ENCODE measurements at regions not wholly inside any gene's neighbourhood (a gene's known extent, or its start where the extent isn't known, plus 50 kb on each side); places are given as distances from the start of the nearest gene placed in this dataset.

- intact Hi-C loops (cut with micrococcal nuclease; ENCODE audit: unreplicated experiment): no loop called here
- Histone ChIP-seq H2AFZ (no peak overlapping the region), H3K27me3 (ENCODE audit: insufficient read depth, low read depth) (peaks cover 58% of the 10 kb centered on the region), H3K9me3 (ENCODE audit: insufficient read depth, low read depth) (peaks cover 7% of the 10 kb centered on the region), H3K4me1 (replicated peaks; ENCODE audit: insufficient read depth) (no peaks in the 10 kb centered on the region), H3K79me2 (ENCODE audit: low read depth) (no peaks in the 10 kb centered on the region), H3K4me3 (no peak overlapping the region), H3K27ac (no peak overlapping the region), H3K36me3 (ENCODE audit: low read depth) (no peaks in the 10 kb centered on the region), H3K4me2 (no peak overlapping the region), H3K9me2 (ENCODE audit: insufficient read depth) (no peaks in the 10 kb centered on the region), H4K20me1 (ENCODE audit: insufficient read depth) (no peaks in the 10 kb centered on the region; the same call in 1 of the 2 replicates), H3F3A (ENCODE audit: insufficient read depth, low read depth) (peaks cover 10% of the 10 kb centered on the region; the same call in 1 of the 2 replicates)
- POLR2A ChIA-PET (ENCODE audit: unreplicated experiment): no interaction called here
- CTCF ChIA-PET: no interaction called here
- TF ChIP-seq EZH2 (IDR thresholded peaks at IDR 0.05; ENCODE audit: low read depth) (no peak), CTCF (conservative IDR thresholded peaks at IDR 0.05) (no peak)
- no TSS peak for BruUV-seq (replicated peaks)
- no peak for DNase-seq
These were observed 241.5 kb upstream of the MYT1L start for GRCh38 chr2:2572393-2573204.

GRCh38 chr2:2571301-2572150, 240.5 kb upstream of the MYT1L start:
- Histone ChIP-seq H3K4me1 (replicated peaks; ENCODE audit: insufficient read depth) (no peaks in the 10 kb centered on the region), H3K27me3 (ENCODE audit: insufficient read depth, low read depth) (peaks cover 59% of the 10 kb centered on the region), H2AFZ (no peak overlapping the region), H4K20me1 (ENCODE audit: insufficient read depth) (no peaks in the 10 kb centered on the region; the same call in 1 of the 2 replicates), H3K4me2 (no peak overlapping the region), H3F3A (ENCODE audit: insufficient read depth, low read depth) (peaks cover 10% of the 10 kb centered on the region; the same call in 1 of the 2 replicates), H3K79me2 (ENCODE audit: low read depth) (no peaks in the 10 kb centered on the region), H3K27ac (no peak overlapping the region), H3K9me3 (ENCODE audit: insufficient read depth, low read depth) (peaks cover 7% of the 10 kb centered on the region), H3K4me3 (no peak overlapping the region), H3K9me2 (ENCODE audit: insufficient read depth) (no peaks in the 10 kb centered on the region), H3K36me3 (ENCODE audit: low read depth) (no peaks in the 10 kb centered on the region)
- intact Hi-C loops (cut with micrococcal nuclease; ENCODE audit: unreplicated experiment): no loop called here
- ChIA-PET CTCF (no interaction called here), POLR2A (ENCODE audit: unreplicated experiment) (no interaction called here)
- no peak for DNase-seq
- no TSS peak for BruUV-seq (replicated peaks)
- TF ChIP-seq EZH2 (IDR thresholded peaks at IDR 0.05; ENCODE audit: low read depth) (no peak), CTCF (conservative IDR thresholded peaks at IDR 0.05) (no peak)

GRCh38 chr2:2570871-2571270, 239.8 kb upstream of the MYT1L start:
- H3K4me2 ChIP-seq: no peak overlapping the region
- peaks cover 60% of the 10 kb centered on the region for H3K27me3 ChIP-seq (ENCODE audit: insufficient read depth, low read depth)
- intact Hi-C loops (cut with micrococcal nuclease; ENCODE audit: unreplicated experiment): no loop called here
- ChIA-PET CTCF (no interaction called here), POLR2A (ENCODE audit: unreplicated experiment) (no interaction called here)
- H4K20me1 ChIP-seq (ENCODE audit: insufficient read depth): no peaks in the 10 kb centered on the region; the same call in 1 of the 2 replicates
- no peak overlapping the region for H3K27ac ChIP-seq
- H3K79me2 ChIP-seq (ENCODE audit: low read depth): no peaks in the 10 kb centered on the region
- BruUV-seq (replicated peaks): no TSS peak
- H2AFZ ChIP-seq: no peak overlapping the region
- no peaks in the 10 kb centered on the region for H3K36me3 ChIP-seq (ENCODE audit: low read depth)
- no peak overlapping the region for H3K4me3 ChIP-seq
- H3K4me1 ChIP-seq (replicated peaks; ENCODE audit: insufficient read depth): no peaks in the 10 kb centered on the region
- no peak for DNase-seq
- no peaks in the 10 kb centered on the region for H3K9me2 ChIP-seq (ENCODE audit: insufficient read depth)
- peaks cover 7% of the 10 kb centered on the region for H3K9me3 ChIP-seq (ENCODE audit: insufficient read depth, low read depth)
- TF ChIP-seq EZH2 (IDR thresholded peaks at IDR 0.05; ENCODE audit: low read depth) (no peak), CTCF (conservative IDR thresholded peaks at IDR 0.05) (no peak)
- H3F3A ChIP-seq (ENCODE audit: insufficient read depth, low read depth): peaks cover 10% of the 10 kb centered on the region; the same call in 1 of the 2 replicates

Measured in PC-9 (cell line).